ENCODE measurements at regions not wholly inside any gene's neighbourhood (a gene's known extent, or its start where the extent isn't known, plus 50 kb on each side); places are given as distances from the start of the nearest gene placed in this dataset.

DNA sequence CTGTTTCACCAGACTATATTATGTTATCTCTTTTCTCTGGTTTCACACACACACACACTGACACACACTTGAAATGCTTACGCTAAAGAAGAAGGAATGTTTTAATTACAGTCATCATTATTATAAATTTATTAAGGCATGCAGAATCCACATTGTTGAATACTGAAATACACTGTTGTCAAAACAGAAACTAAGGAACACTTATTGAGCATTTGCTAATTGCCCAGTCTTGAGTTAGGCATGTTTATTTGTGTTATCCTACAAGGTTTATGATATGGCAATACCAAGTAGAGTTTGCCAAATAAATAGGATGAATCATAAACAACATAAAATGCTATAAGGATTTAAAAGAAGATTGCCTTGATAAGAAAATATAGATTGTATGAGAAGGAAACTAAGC, 917.0 kb upstream of the PIK3C3 start:
- no peak for TF ChIP-seq POLR2A (IDR thresholded peaks at IDR 0.05)
- TF ChIP-seq, protein P1, sequence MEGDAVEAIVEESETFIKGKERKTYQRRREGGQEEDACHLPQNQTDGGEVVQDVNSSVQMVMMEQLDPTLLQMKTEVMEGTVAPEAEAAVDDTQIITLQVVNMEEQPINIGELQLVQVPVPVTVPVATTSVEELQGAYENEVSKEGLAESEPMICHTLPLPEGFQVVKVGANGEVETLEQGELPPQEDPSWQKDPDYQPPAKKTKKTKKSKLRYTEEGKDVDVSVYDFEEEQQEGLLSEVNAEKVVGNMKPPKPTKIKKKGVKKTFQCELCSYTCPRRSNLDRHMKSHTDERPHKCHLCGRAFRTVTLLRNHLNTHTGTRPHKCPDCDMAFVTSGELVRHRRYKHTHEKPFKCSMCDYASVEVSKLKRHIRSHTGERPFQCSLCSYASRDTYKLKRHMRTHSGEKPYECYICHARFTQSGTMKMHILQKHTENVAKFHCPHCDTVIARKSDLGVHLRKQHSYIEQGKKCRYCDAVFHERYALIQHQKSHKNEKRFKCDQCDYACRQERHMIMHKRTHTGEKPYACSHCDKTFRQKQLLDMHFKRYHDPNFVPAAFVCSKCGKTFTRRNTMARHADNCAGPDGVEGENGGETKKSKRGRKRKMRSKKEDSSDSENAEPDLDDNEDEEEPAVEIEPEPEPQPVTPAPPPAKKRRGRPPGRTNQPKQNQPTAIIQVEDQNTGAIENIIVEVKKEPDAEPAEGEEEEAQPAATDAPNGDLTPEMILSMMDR (IDR thresholded peaks at IDR 0.05) = no peak
- TF ChIP-seq EP300 (IDR thresholded peaks at IDR 0.05) = no peak
- TF ChIP-seq POLR2AphosphoS5 (IDR thresholded peaks at IDR 0.05) = no peak
